ENCODE measurements at regions not wholly inside any gene's neighbourhood (a gene's known extent, or its start where the extent isn't known, plus 50 kb on each side); places are given as distances from the start of the nearest gene placed in this dataset.

- no peak for TF ChIP-seq CTCF (conservative IDR thresholded peaks at IDR 0.05)
- TF ChIP-seq EZH2 (IDR thresholded peaks at IDR 0.05; ENCODE audit: low read depth) = no peak
These were observed 512.7 kb downstream of the PREX1 start for GRCh38 chr20:48314925-48315592.
